GM12872 (cell line): ENCODE measurements at regions not wholly inside any gene's neighbourhood (a gene's known extent, or its start where the extent isn't known, plus 50 kb on each side); places are given as distances from the start of the nearest gene placed in this dataset.

Experiments used
- CTCF ChIP-seq: IDR thresholded peaks from 3 replicates; pipeline ENCODE4 v1.5.1; 2011; ENCODE audit warnings: low read depth, mild to moderate bottlenecking, low read length, moderate library complexity; ENCODE audit not compliant: insufficient read depth

- no peak for TF ChIP-seq CTCF
These were observed 114.1 kb upstream of the SGK1 start for GRCh38 chr6:134432036-134432435.

- TF ChIP-seq CTCF: no peak
These were observed 113.5 kb upstream of the SGK1 start for GRCh38 chr6:134431421-134431859.

GRCh38 chr6:134429861-134430380 lies 112.0 kb upstream of the SGK1 start:
- TF ChIP-seq CTCF: no peak

- TF ChIP-seq CTCF: no peak
These were observed 109.8 kb upstream of the SGK1 start for GRCh38 chr6:134427721-134428120.

GRCh38 chr6:134426623-134427022 lies 108.7 kb upstream of the SGK1 start:
- TF ChIP-seq CTCF: no peak

GRCh38 chr6:134425513-134425912 lies 107.6 kb upstream of the SGK1 start:
- no peak for TF ChIP-seq CTCF

- no peak for TF ChIP-seq CTCF
These were observed 106.9 kb upstream of the SGK1 start for GRCh38 chr6:134424798-134425170.

- TF ChIP-seq CTCF: no peak
These were observed 106.4 kb upstream of the SGK1 start for GRCh38 chr6:134424165-134424797.
